Left renal pelvis (tissue), 4 donors: ENCODE measurements at regions not wholly inside any gene's neighbourhood (a gene's known extent, or its start where the extent isn't known, plus 50 kb on each side); places are given as distances from the start of the nearest gene placed in this dataset.
"Not testable (repeated sequence)": the region's sequence is repeated elsewhere in the genome, so short reads cannot be mapped to it uniquely, and the experiment has no call there.

Experiments
- DNase-seq, 4 donors: peaks; one replicate each; pipeline ENCODE4 v3.0.0-alpha.2; 2013; ENCODE audit warnings: low read depth in 4 of 4, low spot score in 3 of 4

DNA sequence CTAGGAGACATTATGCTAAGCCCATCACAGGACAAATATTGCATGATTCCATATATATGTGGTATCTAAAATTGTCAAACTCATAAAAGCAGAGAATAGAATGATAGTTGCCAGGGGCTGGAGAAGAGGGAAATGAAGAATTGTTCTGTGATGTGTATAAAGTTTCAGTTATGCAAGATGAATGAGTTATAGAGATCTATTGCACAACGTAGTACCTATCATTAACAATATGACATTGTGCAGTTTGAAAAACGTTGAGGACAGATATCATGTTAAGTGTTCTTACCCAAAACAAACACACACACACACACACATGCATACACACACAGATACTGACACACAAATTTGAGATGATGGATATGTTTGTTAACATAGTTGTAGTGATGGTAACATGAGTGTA is 871.6 kb upstream of the GOT2 start:
- DNase-seq = no peak

GRCh38 chr16:59604354-59604753 is 870.2 kb upstream of the GOT2 start:
- no peak for DNase-seq

- DNase-seq = no peak
Observed at GRCh38 chr16:59601452-59601851, 867.3 kb upstream of the GOT2 start.

GRCh38 chr16:59597269-59597668 is 863.2 kb upstream of the GOT2 start:
- no peak for DNase-seq

GRCh38 chr16:59596693-59597092 is 862.6 kb upstream of the GOT2 start:
- DNase-seq = no peak

DNA sequence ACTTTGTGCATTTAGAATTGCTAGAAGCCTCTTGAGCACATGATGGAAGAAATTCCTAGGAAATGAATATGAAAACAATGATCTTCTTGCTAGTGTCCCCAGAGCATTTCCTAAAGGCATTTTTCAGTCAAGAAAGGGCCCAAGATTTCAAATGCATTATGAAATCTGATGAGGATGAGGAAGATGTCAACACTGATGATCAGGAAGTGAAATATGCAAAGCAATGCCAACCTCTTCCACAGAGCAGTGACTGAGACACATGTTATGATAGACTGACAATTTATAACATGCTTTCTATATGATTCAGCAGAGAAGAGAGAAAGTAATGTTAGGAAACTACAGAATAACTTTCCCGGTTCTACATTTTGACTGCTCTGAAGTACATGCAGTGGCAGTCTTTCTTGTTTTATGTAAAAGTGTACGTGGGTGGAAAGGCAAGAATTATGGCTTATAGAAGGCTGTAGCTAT is 859.1 kb upstream of the GOT2 start:
- DNase-seq = no peak

DNA sequence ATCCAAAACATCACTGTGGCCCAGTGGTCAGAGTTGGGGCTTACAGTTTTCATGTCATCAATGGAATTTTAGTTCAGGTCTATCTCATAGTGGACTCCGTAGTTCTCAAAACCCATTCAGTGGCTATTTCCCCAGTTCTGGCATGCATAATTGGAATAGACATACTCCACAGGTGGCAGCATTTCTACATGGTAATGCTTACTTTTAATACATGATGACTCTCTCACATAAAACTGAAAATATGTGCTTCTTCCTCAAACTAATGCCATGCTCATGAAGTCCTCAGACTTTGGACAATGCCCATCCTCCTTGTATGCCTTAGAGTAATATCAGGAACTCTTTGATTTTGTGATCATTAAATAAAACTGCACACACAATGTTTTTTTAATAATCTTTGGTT is 857.4 kb upstream of the GOT2 start:
- no peak for DNase-seq

- DNase-seq = no peak
Observed at GRCh38 chr16:59590845-59591244, 856.7 kb upstream of the GOT2 start.

- no peak for DNase-seq
Observed at GRCh38 chr16:59586331-59586730, 852.2 kb upstream of the GOT2 start.

DNA sequence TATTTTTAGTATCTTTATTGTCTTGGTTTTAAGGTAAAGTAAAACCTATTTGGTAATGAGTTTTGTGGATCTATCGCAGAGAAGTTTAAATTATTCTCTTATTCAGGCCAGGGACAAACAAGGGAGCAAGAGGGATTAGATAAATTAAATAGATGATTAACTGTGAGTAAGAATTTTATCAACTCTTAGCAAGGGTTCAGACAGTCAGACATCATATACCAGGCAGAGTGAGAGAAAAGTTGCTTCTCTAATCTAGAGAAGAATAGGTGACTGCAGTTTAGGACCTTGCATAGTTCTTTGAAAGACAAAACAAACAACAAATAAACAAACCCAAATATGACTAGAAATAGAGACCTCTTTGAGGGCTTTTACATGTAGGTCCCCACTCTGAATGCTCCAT is 840.2 kb upstream of the GOT2 start:
- DNase-seq = no peak

DNA sequence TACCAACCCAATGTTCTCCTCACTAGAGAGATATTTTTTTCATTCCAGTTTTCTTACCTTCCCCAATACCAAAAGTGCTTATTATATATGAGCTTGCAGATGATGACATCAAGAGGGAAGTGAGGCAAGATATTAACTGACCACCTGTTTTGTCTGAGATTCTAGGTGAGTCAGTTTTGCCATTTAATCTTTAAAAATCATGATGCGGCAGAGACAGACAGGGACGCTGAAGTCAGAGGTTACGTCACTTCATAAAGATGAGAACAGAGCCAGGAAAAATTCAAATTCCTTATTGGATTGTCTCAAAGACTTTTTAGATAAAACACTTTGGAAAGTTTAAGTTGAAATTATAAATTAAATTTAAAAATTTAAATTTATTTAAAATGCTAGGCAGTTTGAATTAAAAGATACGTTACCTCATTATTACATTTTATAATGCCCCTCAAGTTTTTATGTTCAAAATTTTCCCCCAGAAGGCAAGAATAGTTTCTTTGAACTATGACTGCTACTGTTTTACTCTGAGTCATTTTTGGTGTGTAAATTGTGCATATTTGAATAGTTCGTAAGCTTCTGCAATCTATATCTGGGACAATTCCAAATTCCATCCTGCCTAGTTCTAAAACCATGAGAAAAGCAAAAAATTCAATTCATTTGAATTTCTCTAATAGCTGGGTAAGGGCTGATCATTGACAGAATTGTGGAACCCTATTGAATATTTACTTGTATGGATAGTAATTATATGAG is 839.6 kb upstream of the GOT2 start:
- DNase-seq = no peak

DNA sequence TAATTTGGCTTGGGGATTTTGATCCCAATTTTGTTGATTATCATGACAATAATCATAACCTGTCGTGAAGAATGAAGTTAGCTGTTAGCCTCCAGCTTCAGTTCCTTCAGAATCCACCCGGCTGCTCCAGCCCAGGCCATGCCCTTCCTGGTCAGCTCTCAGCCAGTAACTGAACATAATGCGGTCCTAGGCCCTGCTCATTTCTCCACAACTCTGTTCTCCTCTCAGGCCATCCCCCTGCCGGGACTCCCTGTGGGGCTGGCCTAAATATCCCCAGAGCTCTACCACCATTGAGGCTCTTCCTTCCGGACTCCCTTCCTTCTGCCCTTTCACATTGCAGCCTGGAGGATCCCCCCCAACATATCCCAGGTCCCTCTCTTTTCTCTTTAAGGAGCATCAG is 833.4 kb upstream of the GOT2 start:
- DNase-seq = no peak

GRCh38 chr16:59566446-59566845 is 832.3 kb upstream of the GOT2 start:
- DNase-seq = no peak

DNA sequence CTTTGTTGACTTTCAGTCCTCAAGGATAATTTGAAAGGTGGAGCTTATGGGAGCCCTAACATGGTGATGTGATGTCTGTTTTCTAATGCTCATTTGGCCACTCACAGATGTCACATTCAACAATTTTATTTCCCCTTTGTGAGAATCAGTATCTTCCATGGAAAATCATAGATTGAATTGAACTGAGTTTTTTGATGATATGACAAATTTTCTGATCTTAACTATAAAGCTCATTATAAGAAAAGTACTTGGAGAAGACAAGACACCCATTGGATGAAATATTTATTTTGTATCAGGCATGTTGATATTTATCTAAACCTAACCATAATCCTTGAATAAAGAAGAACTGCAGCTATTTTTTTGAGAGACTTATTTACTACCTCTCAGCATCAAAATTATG is 824.6 kb upstream of the GOT2 start:
- DNase-seq = no peak

DNA sequence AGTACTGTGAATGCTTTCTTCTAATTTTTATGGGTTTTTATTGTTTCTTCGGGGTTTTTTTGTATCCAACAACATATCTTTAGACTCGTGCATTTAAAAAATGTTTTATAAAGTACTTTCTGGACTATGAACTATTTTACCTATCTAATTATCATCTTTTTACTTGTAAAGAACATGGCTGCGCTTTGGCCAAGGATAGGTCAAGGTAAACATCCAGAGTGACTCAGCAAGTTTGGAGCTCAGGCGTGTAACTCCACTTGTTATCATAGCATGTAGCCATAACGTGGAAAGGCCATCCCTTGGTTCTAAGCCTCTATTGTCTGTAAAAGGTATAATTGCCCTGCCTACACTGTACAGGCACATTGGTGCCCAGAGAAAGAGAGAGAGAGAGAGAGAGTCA is 818.0 kb upstream of the GOT2 start:
- no peak for DNase-seq

DNA sequence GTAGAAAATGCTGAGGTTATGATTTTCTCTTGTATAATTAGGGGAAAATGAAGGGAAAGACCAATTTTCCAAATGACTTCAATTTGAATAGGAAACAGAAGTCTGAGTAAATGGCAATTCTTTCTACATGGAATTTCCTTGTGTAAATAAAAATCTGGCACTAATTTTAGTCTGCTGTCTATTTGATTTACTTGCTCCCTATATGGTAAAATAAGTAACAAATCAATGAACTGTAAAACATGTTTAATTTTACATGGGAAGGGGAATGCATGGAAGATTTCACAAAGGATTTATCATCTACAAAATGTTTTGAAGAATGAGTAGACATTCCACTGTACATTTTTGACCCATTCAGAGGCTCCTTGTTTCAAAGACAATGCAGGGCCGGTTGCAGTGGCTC is 811.6 kb upstream of the GOT2 start:
- no peak for DNase-seq

DNA sequence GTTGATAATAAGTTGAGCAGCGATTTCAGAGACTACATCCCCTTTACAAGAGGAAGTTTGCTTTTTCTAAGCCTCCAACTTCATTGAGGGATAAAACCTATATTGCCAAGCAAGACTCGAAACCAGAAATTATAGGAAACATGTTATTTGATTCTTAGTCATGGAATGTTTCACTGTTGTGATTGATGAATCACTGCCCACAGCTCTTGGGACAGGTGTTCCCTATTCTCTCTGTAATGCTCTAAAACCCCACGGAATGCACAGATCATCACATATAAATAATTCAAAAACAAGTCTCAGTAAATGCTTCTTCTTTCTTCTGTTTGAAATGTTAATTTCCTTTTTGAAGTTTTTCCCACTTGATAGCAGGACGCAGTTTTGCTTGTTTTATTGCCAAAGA is 809.5 kb upstream of the GOT2 start:
- no peak for DNase-seq

DNA sequence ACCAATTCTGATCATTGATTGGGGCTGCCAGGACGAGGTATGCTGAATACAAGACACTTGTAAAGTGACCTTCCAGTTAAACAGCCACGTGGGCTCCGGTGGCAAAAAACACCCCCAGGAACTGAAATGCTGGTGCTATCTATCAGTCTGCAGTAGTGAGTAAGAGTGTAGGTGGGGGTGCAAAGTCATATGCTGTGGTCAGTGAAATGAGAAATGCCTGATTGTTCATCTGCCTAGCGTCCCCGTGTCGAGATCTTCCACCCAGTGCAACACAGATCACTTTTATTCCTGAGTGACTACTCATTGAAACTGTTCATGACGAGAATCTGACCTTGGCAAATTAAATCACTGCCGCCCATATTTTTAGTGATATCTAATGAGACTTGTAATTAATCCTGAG is 806.5 kb upstream of the GOT2 start:
- no peak for DNase-seq

DNA sequence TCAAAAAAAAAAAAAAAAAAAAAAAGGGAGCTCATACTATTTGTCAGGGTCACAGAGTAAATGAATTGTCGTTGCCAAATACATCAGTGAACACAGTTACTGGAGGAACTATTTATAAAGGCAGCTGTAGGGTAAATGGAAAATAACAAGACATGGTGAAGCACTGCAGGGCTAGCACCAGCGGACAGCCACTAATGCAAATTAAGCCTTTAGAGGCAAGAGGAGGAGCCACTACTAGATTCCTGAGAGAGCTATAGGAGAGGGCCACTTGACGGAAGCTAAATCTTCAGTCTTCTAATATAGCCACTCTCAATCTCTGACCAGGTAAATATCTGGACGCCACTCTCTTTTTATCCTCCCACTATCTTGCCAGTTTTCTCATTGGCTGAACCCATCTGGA is 801.2 kb upstream of the GOT2 start:
- no peak for DNase-seq

GRCh38 chr16:59527206-59527997 is 793.3 kb upstream of the GOT2 start:
- no peak for DNase-seq

DNA sequence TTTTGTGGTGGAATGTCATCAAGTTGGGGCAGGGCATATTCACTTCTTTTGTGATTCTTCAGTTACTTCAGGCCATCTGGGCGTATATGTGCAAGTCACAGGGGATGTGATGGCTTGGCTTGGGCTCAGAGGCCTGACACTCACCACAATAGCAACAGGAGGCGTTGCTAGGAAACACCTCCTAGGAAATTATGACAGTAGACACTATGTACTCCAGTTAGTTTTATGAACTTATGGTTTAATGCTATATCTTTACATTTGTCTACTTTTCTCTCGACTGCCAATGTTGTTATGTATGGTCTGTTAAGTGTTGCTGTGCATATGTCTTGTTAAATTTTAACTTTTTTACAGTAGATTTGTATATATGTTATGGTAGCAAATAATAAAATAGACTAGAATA is 788.7 kb upstream of the GOT2 start:
- no peak for DNase-seq

DNA sequence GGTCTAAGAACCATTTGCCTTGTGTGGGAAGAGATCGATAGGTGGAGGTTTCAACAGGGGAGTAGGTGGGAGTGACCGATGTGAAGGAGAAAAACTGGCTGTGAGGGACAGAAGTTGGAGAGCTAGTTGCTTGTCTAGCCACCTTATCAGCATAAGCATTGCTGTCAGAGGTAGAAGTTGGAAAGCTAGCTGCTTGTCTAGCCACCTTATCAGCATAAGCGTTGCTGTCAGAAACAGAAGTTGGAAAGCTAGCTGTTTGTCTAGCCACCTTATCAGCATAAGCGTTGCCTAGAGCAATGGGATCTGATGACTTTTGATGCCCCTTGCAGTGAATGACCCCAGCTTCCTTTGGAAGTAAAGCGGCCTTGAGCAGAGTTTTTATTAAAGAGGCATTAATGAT is 784.6 kb upstream of the GOT2 start:
- not testable (repeated sequence) for DNase-seq
